ENCODE measurements at regions not wholly inside any gene's neighbourhood (a gene's known extent, or its start where the extent isn't known, plus 50 kb on each side); places are given as distances from the start of the nearest gene placed in this dataset.

- H3K79me2 ChIP-seq (ENCODE audit: control insufficient read depth, insufficient read depth, low read length) = no peaks in the 10 kb centered on the region
- H3K27ac ChIP-seq (ENCODE audit: insufficient read depth, low read length) = no peak overlapping the region
- H3K27me3 ChIP-seq (ENCODE audit: control insufficient read depth, insufficient read depth, low read length) = no peaks in the 10 kb centered on the region
- no peak overlapping the region for H3K9ac ChIP-seq (ENCODE audit: insufficient read depth, low read length)
- H2AFZ ChIP-seq (ENCODE audit: low read length) = no peak overlapping the region
- no peaks in the 10 kb centered on the region for H3K4me1 ChIP-seq (ENCODE audit: control insufficient read depth, extremely low read depth, insufficient read depth, low read length)
- TF ChIP-seq CTCF (conservative IDR thresholded peaks at IDR 0.05 in 1 of 2, IDR thresholded peaks at IDR 0.05 in 1 of 2; ENCODE audit: low read depth in 1 of 2, low read length in 2 of 2) (no peak), EZH2 (IDR thresholded peaks at IDR 0.05; ENCODE audit: low read length, missing control alignments) (no peak)
- H3K9me3 ChIP-seq (ENCODE audit: control insufficient read depth, insufficient read depth, low read depth, low read length) = no peaks in the 10 kb centered on the region
- no peak overlapping the region for H3K4me2 ChIP-seq (ENCODE audit: extremely low read depth, insufficient read depth, low read length)
- H4K20me1 ChIP-seq (ENCODE audit: control insufficient read depth, extremely low read depth, insufficient read depth, low read length) = no peaks in the 10 kb centered on the region
- H3K4me3 ChIP-seq (replicated peaks in 1 of 4; ENCODE audit: control extremely low read depth in 1 of 4, insufficient read depth in 1 of 4, low read depth in 3 of 4, low read length in 4 of 4) = no peak overlapping the region
- H3K36me3 ChIP-seq (ENCODE audit: control insufficient read depth, insufficient read depth, low read length) = no peaks in the 10 kb centered on the region
- no peak for DNase-seq (ENCODE audit: low read depth in 2 of 2)
These were observed 78.7 kb upstream of the PTPN3 start for GRCh38 chr9:109576762-109577161.

- H4K20me1 ChIP-seq (ENCODE audit: control insufficient read depth, extremely low read depth, insufficient read depth, low read length) = no peaks in the 10 kb centered on the region
- H3K27me3 ChIP-seq (ENCODE audit: control insufficient read depth, insufficient read depth, low read length) = no peaks in the 10 kb centered on the region
- H3K4me3 ChIP-seq (replicated peaks in 1 of 4; ENCODE audit: control extremely low read depth in 1 of 4, insufficient read depth in 1 of 4, low read depth in 3 of 4, low read length in 4 of 4) = no peak overlapping the region
- H2AFZ ChIP-seq (ENCODE audit: low read length) = no peak overlapping the region
- peak in 1 of 2 donors; percentile 56 for DNase-seq (ENCODE audit: low read depth in 2 of 2)
- H3K36me3 ChIP-seq (ENCODE audit: control insufficient read depth, insufficient read depth, low read length) = no peaks in the 10 kb centered on the region
- H3K9me3 ChIP-seq (ENCODE audit: control insufficient read depth, insufficient read depth, low read depth, low read length) = no peaks in the 10 kb centered on the region
- H3K27ac ChIP-seq (ENCODE audit: insufficient read depth, low read length) = no peak overlapping the region
- no peaks in the 10 kb centered on the region for H3K4me1 ChIP-seq (ENCODE audit: control insufficient read depth, extremely low read depth, insufficient read depth, low read length)
- no peak for TF ChIP-seq EZH2 (IDR thresholded peaks at IDR 0.05; ENCODE audit: low read length, missing control alignments)
- no peak for TF ChIP-seq CTCF (conservative IDR thresholded peaks at IDR 0.05 in 1 of 2, IDR thresholded peaks at IDR 0.05 in 1 of 2; ENCODE audit: low read depth in 1 of 2, low read length in 2 of 2)
- H3K9ac ChIP-seq (ENCODE audit: insufficient read depth, low read length) = no peak overlapping the region
- no peak overlapping the region for H3K4me2 ChIP-seq (ENCODE audit: extremely low read depth, insufficient read depth, low read length)
- H3K79me2 ChIP-seq (ENCODE audit: control insufficient read depth, insufficient read depth, low read length) = no peaks in the 10 kb centered on the region
These were observed 81.3 kb upstream of the PTPN3 start for GRCh38 chr9:109579191-109579948.

GRCh38 chr9:109582386-109582785 lies 84.3 kb upstream of the PTPN3 start:
- H4K20me1 ChIP-seq (ENCODE audit: control insufficient read depth, extremely low read depth, insufficient read depth, low read length) = no peaks in the 10 kb centered on the region
- H3K27me3 ChIP-seq (ENCODE audit: control insufficient read depth, insufficient read depth, low read length) = no peaks in the 10 kb centered on the region
- no peak overlapping the region for H2AFZ ChIP-seq (ENCODE audit: low read length)
- H3K27ac ChIP-seq (ENCODE audit: insufficient read depth, low read length) = no peak overlapping the region
- TF ChIP-seq EZH2 (IDR thresholded peaks at IDR 0.05; ENCODE audit: low read length, missing control alignments) (no peak), CTCF (conservative IDR thresholded peaks at IDR 0.05 in 1 of 2, IDR thresholded peaks at IDR 0.05 in 1 of 2; ENCODE audit: low read depth in 1 of 2, low read length in 2 of 2) (no peak)
- H3K79me2 ChIP-seq (ENCODE audit: control insufficient read depth, insufficient read depth, low read length) = no peaks in the 10 kb centered on the region
- H3K4me3 ChIP-seq (replicated peaks in 1 of 4; ENCODE audit: control extremely low read depth in 1 of 4, insufficient read depth in 1 of 4, low read depth in 3 of 4, low read length in 4 of 4) = no peak overlapping the region
- H3K9ac ChIP-seq (ENCODE audit: insufficient read depth, low read length) = no peak overlapping the region
- H3K36me3 ChIP-seq (ENCODE audit: control insufficient read depth, insufficient read depth, low read length) = no peaks in the 10 kb centered on the region
- H3K4me1 ChIP-seq (ENCODE audit: control insufficient read depth, extremely low read depth, insufficient read depth, low read length) = no peaks in the 10 kb centered on the region
- H3K4me2 ChIP-seq (ENCODE audit: extremely low read depth, insufficient read depth, low read length) = no peak overlapping the region
- H3K9me3 ChIP-seq (ENCODE audit: control insufficient read depth, insufficient read depth, low read depth, low read length) = no peaks in the 10 kb centered on the region
- DNase-seq (ENCODE audit: low read depth in 2 of 2) = peak in 1 of 2 donors; percentile 57
